Gastrocnemius medialis (tissue), 4 donors: ENCODE measurements at regions not wholly inside any gene's neighbourhood (a gene's known extent, or its start where the extent isn't known, plus 50 kb on each side); places are given as distances from the start of the nearest gene placed in this dataset.
A peak's percentile ranks its signal among the peaks of the same experiment; 100 is the strongest.

Experiments used
- ATAC-seq, 2 donors: fragments of 150-250 bp; one replicate each; pipeline ENCODE4 v1.9.1; 2016
- DNase-seq, 2 donors: peaks; one replicate each; pipeline ENCODE4 v3.0.0-alpha.2; 2019
- H3K27ac ChIP-seq, 4 donors: fragments of 200-600 bp; sonication (generic); 1 replicate in 1 of 4; 2 replicates in 3 of 4; pipeline ENCODE4 v1.5.1; 2016 to 2018; ENCODE audit warnings: mild to moderate bottlenecking in 2 of 4, moderate library complexity in 1 of 4
- H3K27me3 ChIP-seq, 3 donors: fragments of 200-600 bp; sonication (generic) in 2 of 3; 1 replicate in 1 of 3; 2 replicates in 2 of 3; pipeline versions ENCODE4 v1.5.1 to v1.6.0; 2016 to 2019; ENCODE audit warnings: mild to moderate bottlenecking in 1 of 3, moderate library complexity in 1 of 3
- H3K36me3 ChIP-seq, 2 donors: fragments of 200-600 bp; sonication (generic) in 1 of 2; one replicate each; pipeline ENCODE4 v1.5.1; 2017 to 2018
- H3K4me1 ChIP-seq, 2 donors: fragments of 200-600 bp; sonication (generic) in 1 of 2; one replicate each; pipeline ENCODE4 v1.5.1; 2016 to 2017; ENCODE audit warnings: mild to moderate bottlenecking in 2 of 2
- H3K4me3 ChIP-seq, 4 donors: fragments of 200-600 bp; sonication (generic) in 3 of 4; 1 replicate in 1 of 4; 2 replicates in 3 of 4; pipeline ENCODE4 v1.5.1; 2016 to 2019; ENCODE audit warnings: mild to moderate bottlenecking in 2 of 4
- H3K9me3 ChIP-seq, 3 donors: fragments of 200-600 bp; sonication (generic) in 2 of 3; 1 replicate in 1 of 3; 2 replicates in 2 of 3; pipeline ENCODE4 v1.5.1; 2016 to 2019
- POLR2A ChIP-seq, 2 donors: fragments of 450-650 bp; IDR thresholded peaks; one replicate each; pipeline ENCODE4 v1.6.1; 2017; ENCODE audit warnings: antibody characterized with exemption in 2 of 2, mild to moderate bottlenecking in 2 of 2, moderate library complexity in 2 of 2
- in situ Hi-C, 4 donors: fragments of 200-750 bp; cut with MboI; loops; one replicate each; pipeline versions ENCODE4 v1.15.0 to v1.8.0; 2017; ENCODE audit warnings: low sequenced_read_pairs in 4 of 4
- intact Hi-C: fragments of 100-400 bp; cut with DNase I; formaldehyde crosslinking; loops from one replicate; pipeline ENCODE4 v1.15.1; 2023; ENCODE audit warnings: low total_unique reads
- TF ChIP-seq, protein P1 (sequence below), 5 experiments: fragments of 450-650 bp in 3 of 5; fragments of 200-600 bp in 2 of 5; sonication (generic) in 2 of 5; IDR thresholded peaks in 4 of 5; conservative IDR thresholded peaks in 1 of 5; 1 replicate in 4 of 5; 2 replicates in 1 of 5; pipeline ENCODE4 v1.5.1; 2016 to 2019; ENCODE audit warnings: antibody characterized with exemption in 5 of 5, mild to moderate bottlenecking in 3 of 5, moderate library complexity in 3 of 5

DNA sequence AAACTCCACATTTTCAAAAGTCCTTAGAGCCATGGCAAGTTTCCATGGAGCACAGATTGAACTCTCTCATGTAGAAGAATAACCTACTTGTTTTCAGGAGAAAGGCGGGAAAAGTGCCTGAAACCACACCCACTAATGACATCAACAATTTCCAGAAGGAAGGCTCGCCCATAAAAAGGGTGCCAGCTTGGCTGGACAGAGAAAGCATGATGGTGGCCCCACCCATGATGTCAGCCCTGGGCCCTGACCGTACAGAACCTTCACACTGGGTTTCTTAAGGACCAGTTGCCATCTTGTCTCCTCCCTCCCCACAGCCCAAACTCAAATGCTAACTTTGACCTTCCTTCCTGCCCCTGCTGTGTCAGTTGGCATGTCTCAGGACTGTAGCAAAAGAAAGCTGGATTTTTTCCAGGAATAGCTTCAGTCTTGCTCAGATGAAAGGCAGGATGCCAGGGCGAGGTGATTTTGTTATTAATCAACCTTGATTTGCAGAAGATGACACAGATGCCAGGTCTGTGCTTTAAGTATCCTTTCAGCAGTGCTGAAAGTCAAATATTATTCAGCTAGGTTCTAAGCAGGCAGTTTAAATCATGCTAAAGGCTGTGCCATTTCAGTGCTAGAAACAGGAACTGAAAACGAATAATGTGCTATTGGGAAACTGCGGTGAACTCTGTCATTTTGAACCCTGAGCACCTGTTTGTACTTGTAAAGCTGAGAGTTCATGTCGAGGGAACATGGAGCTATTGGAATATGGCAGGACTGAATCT lies 89.5 kb upstream of the RFC3 start:
- TF ChIP-seq, protein P1, sequence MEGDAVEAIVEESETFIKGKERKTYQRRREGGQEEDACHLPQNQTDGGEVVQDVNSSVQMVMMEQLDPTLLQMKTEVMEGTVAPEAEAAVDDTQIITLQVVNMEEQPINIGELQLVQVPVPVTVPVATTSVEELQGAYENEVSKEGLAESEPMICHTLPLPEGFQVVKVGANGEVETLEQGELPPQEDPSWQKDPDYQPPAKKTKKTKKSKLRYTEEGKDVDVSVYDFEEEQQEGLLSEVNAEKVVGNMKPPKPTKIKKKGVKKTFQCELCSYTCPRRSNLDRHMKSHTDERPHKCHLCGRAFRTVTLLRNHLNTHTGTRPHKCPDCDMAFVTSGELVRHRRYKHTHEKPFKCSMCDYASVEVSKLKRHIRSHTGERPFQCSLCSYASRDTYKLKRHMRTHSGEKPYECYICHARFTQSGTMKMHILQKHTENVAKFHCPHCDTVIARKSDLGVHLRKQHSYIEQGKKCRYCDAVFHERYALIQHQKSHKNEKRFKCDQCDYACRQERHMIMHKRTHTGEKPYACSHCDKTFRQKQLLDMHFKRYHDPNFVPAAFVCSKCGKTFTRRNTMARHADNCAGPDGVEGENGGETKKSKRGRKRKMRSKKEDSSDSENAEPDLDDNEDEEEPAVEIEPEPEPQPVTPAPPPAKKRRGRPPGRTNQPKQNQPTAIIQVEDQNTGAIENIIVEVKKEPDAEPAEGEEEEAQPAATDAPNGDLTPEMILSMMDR (IDR thresholded peaks at IDR 0.05 in 4 of 5, conservative IDR thresholded peaks at IDR 0.05 in 1 of 5): no peak
- no peak for TF ChIP-seq POLR2A (IDR thresholded peaks at IDR 0.05)
- peaks cover 0 to 3% of the 10 kb centered on the region in 2 donors for H3K4me1 ChIP-seq
- ATAC-seq: no peak
- no peak overlapping the region for H3K4me3 ChIP-seq
- no peaks in the 10 kb centered on the region for H3K27me3 ChIP-seq
- H3K27ac ChIP-seq: no peak overlapping the region
- intact Hi-C loops: no loop called here
- no peaks in the 10 kb centered on the region for H3K9me3 ChIP-seq
- no peaks in the 10 kb centered on the region for H3K36me3 ChIP-seq
- no peak for DNase-seq
- in situ Hi-C loops: loop anchor here in 3 of 4 donors (10.0 kb wide), 1 partner anchor 184 kb away; no protein-coding TSS in a partner anchor

GRCh38 chr13:33730147-33730546 lies 87.8 kb upstream of the RFC3 start:
- Histone ChIP-seq H3K4me1 (no peaks in the 10 kb centered on the region), H3K9me3 (no peaks in the 10 kb centered on the region), H3K36me3 (no peaks in the 10 kb centered on the region), H3K4me3 (no peak overlapping the region), H3K27ac (no peak overlapping the region), H3K27me3 (no peaks in the 10 kb centered on the region)
- DNase-seq: no peak
- intact Hi-C loops: no loop called here
- in situ Hi-C loops: no loop called here
- ATAC-seq: peak in 1 of 2 donors; percentile 24
- TF ChIP-seq POLR2A (IDR thresholded peaks at IDR 0.05): peak in 1 of 2 donors; percentile 17
- TF ChIP-seq, protein P1 (IDR thresholded peaks at IDR 0.05 in 4 of 5, conservative IDR thresholded peaks at IDR 0.05 in 1 of 5): no peak

GRCh38 chr13:33730619-33731018 lies 87.3 kb upstream of the RFC3 start:
- H3K27ac ChIP-seq: no peak overlapping the region
- DNase-seq (no peak), ATAC-seq (no peak)
- H3K9me3 ChIP-seq: no peaks in the 10 kb centered on the region
- no peaks in the 10 kb centered on the region for H3K36me3 ChIP-seq
- H3K4me1 ChIP-seq: no peaks in the 10 kb centered on the region
- in situ Hi-C loops (no loop called here), intact Hi-C loops (no loop called here)
- no peak for TF ChIP-seq POLR2A (IDR thresholded peaks at IDR 0.05)
- TF ChIP-seq, protein P1 (IDR thresholded peaks at IDR 0.05 in 4 of 5, conservative IDR thresholded peaks at IDR 0.05 in 1 of 5): no peak
- no peak overlapping the region for H3K4me3 ChIP-seq
- H3K27me3 ChIP-seq: no peaks in the 10 kb centered on the region

DNA sequence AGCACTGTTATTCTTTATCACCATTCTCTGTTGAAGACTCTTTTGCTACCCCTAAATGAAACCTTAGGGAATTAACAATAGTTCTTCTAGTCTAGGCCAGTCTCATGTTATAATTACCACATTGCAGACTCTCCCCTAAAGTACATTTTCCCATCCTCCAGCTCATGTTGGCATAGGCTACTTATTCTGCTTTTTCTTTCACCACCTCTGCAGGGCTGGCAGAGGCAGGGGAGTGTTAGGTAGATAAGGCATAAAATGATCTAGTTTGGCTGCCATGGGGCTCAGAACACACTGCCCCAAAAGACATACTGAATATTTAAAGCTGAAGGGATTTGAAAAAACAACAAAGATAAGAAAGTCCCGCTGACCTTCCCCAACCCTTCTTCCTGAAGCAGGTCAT lies 82.7 kb upstream of the RFC3 start:
- intact Hi-C loops (no loop called here), in situ Hi-C loops (no loop called here)
- Histone ChIP-seq H3K36me3 (no peaks in the 10 kb centered on the region), H3K9me3 (no peaks in the 10 kb centered on the region), H3K4me1 (no peaks in the 10 kb centered on the region), H3K27ac (no peak overlapping the region), H3K27me3 (no peaks in the 10 kb centered on the region), H3K4me3 (no peak overlapping the region)
- DNase-seq (no peak), ATAC-seq (no peak)
- TF ChIP-seq, protein P1 (IDR thresholded peaks at IDR 0.05 in 4 of 5, conservative IDR thresholded peaks at IDR 0.05 in 1 of 5): no peak
- no peak for TF ChIP-seq POLR2A (IDR thresholded peaks at IDR 0.05)
